Skin of body (tissue), 1 donor: ENCODE measurements at regions not wholly inside any gene's neighbourhood (a gene's known extent, or its start where the extent isn't known, plus 50 kb on each side); places are given as distances from the start of the nearest gene placed in this dataset.
"Not testable (repeated sequence)": the region's sequence is repeated elsewhere in the genome, so short reads cannot be mapped to it uniquely, and the experiment has no call there.

ENCODE experiments used
- DNase-seq: peaks from one replicate; lab custom pipeline; 2025; lab: John Stamatoyannopoulos, UW

DNA sequence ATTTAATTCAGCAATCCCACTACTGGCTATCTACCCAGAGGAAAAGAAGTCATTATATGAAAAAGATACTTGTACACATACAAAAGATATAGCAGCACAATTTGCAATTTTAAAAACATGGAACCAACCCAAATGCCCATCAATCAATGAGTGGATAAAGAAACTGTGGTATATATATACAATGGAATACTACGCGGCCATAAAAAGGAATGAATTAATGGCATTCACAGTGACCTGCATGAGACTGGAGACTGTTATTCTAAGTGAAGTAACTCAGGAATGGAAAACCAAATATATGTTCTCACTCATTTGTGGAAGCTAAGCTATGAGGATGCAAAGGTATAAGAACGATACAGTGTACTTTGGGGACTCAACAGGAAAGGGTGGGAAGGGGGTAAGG, 102.8 kb upstream of the KCNMA1 start:
- not testable (repeated sequence) for DNase-seq

DNA sequence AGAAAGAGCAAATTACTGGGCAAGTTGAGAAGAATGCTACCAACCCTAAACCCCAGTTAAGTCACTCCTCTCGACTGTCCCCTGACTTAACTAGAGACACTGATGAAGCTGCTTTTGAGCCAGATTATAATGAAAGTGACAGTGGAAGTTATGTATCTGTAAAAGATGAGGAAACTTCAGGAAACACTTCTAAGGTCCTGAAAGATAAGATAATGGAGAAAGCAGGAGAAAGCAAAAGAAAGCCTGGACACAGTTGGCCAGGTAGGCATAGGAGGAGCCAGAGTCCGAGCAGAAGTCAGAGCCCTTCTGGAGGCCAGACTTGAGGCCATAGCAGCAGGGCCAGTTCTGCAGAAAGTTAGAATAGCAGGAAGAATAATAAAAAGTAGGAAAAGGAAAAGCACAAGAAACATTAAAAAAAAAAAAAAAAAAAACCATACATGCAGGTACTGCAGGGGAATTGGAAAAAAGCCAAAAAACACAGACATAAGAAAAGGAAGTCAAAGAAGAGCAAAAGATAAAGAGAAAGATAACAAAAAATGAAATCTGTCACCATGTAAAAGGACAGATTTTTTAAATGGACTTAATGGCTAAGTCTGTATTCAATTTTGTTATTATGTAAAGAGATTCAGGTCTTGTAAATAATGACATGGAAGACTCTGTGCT, 101.0 kb upstream of the KCNMA1 start:
- DNase-seq: no peak

DNA sequence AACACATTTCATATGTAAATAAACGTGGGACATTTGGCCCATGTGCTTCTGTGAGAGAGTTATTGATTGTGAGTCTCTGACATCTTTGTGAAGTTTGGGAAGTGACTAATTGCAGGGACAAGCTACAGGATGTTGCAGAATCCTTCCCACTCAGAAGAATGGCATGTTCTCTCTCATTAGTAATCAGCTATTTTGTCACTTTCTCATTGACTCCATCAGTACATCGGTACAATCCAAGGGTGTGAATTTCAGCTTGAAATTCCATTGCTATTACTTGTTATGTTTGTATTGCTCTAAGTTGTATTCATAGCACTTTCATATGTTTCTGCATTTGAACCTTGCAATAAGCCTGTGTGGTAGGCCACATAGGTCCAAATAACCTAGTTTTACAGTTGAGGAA, 100.0 kb upstream of the KCNMA1 start:
- no peak for DNase-seq

DNA sequence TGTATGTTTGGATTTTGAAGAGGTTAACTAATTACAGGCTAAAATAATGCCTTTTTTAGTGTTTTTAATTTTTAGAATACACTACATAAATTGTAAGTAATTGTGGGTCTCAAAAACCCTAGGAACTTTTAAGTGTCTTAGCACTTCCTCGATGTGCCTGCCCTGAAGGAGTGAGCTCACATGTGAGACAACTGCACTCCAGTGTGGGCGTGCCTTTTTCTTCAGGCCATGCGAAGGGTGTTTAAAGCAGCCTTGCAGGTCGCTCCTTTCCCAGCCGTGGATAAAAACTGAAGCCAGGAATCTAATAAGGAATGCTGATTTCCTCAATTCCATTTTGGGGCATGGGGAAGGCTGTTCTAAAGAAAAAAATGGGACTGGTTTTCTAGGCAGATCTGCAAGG, 97.5 kb upstream of the KCNMA1 start:
- DNase-seq: not testable (repeated sequence)

DNA sequence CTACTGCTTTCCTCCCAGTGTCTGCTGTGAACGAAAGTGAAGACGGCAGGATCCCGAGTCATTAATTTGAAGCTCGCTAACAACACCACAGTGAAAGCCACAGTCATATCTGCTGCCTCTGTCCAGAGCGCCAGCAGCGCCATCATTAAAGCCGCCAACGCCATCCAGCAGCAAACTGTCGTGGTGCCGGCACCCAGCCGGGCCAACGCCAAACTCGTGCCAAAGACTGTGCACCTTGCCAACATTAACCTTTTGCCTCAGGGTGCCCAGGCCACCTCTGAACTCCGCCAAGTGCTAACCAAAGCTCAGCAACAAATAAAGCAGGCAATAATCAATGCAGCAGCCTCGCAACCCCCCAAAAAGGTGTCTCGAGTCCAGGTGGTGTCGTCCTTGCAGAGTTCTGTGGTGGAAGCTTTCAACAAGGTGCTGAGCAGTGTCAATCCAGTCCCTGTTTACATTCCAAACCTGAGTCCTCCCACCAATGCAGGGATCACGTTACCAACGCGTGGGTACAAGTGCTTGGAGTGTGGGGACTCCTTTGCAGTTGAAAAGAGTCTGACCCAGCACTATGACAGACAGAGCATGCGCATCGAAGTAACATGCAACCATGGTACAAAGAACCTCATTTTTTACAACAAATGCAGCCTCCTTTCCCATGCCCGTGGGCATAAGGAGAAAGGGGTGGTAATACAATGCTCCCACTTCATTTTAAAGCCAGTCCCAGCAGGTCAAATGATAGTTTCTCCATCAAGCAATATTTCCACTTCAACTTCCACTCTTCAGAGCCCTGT, 94.8 kb upstream of the KCNMA1 start:
- no peak for DNase-seq

DNA sequence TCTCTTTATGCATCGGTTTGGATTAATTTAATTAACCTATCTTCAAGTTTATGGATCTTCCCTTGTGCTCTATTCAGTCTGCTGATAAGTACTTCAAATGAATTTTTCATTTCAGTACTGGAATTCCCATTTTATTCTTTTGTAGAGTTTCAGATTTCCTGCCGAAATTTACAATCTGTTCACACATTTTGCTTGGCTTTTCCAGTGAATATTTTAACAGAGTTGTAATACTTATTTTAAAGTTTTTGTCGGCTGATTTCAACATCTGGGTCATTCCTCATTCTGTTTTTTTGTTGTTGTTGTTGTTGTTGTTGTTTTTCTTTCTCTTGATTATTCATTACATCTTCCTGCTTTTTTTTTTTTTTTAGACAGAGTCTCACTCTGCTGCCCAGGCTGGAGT, 89.9 kb upstream of the KCNMA1 start:
- no peak for DNase-seq

DNA sequence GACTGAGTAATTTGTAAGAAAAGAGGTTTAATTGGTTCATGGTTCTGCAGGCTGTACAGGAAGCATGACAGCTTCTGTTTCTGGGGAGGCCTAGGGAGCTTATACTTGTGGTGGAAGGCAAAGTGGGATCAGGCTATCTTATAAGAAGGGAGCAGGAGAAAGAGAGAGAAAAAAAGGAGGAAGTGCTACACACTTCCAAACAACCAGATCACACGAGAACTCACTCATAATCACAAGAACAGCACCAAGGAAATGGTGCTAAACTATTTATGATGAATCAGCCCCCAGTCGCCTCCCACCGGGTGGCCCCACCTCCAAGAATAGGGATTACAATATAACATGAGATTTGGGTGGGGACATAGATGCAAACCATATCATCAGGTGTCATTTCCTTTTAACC, 89.1 kb upstream of the KCNMA1 start:
- DNase-seq: no peak

DNA sequence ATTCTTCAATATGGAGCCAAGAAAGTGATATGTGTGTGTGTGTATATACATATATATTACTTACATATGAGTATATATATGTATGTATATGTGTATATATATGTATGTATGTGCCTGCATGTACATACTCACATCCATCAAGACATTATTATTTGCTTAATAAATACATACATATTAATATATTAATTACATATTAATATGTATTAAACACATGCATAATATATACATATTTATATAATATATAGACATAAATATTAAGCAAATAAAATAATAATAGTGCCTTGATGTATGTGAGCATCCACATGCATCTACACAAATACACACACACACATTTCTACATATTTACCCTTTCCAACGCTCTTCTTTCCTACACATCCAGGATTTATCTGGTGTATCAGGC, 88.7 kb upstream of the KCNMA1 start:
- DNase-seq: no peak

DNA sequence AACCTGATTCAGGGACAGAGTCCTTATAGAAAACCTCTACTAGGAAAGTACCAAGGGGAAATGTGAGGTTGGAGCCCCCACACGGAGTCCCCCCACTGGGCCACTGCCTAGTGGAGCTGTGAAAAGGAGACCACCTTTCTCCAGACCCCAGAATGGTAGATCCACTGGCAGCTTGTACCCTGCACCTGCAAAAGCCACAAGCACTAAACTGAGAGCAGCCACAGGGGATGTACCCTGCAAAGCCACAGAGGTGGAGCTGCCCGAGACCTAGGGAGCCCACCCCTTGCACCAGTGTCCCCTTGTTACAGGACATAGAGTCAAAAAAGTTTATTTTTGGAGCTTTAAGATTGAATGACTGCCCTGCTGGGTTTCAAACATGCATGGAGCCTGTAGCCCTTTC, 87.2 kb upstream of the KCNMA1 start:
- DNase-seq: no peak

DNA sequence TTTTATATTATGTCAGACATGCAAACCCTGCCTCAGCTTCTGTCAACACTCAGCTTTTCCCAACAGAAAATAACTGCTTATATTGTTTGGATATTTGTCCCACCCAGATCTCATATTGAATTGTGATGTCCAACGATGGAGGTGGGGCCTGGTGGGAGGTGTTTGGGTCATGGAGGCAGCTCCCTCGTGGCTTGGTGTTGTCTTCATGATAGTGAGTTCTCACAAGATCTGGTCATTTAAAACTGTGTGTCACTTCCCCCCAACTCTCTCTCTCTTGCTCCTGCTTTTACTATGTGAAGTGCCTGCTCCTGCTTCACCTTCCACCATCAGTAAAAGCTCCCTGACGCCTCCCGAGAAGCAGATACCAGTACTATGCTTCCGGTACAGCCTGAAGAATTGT, 85.8 kb upstream of the KCNMA1 start:
- no peak for DNase-seq

DNA sequence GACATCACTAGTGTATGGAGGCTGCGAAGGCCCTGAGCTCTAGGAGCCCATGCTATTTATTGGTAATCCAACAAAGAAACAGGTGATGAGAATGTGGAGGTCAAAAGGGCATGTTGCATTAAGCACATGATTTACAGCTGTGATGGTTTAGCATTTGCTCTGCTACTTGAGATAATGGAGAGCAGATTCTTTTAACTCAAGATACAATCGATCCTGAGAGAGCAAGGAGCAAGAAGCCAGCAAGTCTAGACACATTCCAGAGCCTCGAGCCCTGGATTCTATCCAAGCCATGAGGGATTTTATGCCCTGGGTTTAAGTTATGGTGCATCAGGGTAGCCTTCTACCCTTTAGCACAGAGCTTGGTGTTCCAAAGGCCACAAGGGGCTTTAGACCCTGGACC, 85.3 kb upstream of the KCNMA1 start:
- not testable (repeated sequence) for DNase-seq

DNA sequence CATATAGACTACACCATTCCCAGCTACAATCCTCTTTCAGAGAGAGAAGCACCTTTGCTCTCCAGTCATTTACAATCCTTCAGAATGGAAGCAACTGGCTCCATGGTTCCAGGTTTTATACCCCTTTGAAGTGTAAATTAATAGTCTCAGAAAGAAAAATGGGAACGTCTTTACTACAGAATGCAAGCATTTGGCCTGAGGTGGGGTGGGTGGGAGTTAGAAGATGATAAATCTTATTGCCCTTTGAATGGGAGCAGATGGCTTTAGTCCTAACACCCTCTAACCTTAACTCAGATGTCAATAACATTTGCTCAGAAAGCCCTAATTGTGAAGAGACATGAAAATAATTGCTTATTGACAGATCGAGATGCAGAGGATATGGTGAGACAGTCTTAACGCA, 84.2 kb upstream of the KCNMA1 start:
- DNase-seq: no peak

DNA sequence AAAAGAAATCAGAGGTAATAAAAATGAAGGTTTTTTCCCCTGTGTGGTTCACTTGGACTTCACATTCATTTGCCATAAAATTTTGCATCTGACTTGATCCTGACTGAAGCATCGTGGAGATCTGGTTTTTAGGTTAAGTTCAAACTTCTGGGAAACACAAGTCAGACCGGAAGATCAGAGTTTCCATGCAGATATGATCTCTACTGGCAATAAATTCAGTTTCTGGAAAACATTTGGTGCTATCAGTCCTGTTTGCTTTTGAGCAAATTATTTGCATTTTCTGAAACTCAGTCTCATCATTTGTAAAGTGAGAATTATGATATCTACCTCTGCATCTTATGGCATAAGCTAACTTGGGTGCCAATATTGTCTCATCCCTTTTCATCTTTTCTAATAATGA, 81.3 kb upstream of the KCNMA1 start:
- DNase-seq: no peak

DNA sequence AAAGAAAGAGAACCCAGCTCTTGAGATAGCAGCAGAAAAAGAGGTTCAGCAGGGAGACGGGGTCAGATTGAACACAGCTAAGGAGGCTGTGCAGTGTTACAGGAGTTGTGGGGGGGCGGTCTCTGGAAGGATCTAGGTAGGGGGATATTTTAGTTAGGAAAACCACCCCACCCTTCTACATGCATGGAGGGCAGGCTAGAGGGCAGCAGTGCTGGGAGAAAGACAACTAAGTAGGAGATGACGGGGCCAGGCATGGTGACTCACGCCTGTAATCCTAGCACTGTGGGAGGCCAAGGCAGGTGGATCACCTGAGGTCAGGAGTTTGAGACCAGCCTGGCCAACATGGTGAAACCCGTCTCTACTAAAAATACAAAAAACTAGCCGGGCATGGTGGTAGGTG, 80.7 kb upstream of the KCNMA1 start:
- not testable (repeated sequence) for DNase-seq

DNA sequence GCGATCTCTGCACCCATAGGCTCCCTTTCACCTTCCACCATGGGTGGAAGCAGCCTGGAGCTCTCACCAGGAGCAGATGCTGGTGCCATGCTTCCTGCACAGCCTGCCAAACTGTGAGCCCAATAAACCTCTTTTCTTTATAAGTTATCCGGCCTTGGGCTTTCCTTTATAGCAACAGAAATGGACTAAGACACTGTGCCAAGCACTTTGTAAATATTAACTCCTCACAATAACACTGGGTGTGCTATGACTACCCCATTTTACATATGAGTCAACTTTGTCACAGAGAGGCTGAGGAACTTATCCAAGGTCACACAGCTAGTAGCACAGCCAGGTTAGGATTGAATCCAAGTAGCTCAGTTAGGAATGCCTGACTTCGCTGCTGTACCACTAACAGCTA, 79.7 kb upstream of the KCNMA1 start:
- DNase-seq: no peak

DNA sequence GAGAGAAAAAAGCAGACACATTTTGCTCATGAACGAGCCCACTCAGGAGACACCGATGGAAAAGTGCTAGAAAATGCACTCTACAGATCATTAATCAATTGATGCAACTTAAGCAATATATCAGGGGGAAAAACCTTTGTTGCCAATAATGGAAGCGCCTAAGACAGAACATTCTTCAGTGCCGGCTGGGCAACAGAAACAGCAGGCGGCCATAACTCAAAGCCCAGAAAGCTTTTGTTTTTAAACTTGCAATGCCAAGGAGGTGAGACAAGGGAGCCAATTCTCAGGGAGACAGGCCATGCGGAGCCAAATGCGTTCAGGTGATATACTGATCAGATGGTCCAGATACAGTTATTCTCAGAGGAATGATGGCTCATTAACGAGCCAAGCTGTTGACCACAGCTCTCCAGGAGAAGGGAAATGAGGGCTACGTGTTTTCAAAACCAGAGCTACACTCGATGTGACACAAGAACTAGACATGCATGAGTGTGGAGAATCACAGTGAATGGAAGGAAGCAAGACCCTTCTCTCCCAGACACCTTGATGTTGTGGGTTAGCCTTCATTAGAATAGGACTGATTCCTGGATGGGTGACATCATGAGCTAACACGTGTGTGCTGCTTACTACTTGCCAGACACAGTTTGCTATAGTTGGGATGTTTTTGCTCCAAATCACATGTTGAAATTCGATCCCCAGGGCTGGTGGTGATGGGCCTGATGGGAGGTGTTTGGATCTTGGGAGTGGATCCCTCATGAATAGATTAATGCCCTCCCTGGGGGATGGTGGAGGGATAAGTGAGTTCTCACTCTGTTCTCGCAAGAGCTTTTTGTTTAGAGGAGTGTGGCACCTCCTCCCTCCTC, 79.1 kb upstream of the KCNMA1 start:
- DNase-seq: peak; percentile 32

DNA sequence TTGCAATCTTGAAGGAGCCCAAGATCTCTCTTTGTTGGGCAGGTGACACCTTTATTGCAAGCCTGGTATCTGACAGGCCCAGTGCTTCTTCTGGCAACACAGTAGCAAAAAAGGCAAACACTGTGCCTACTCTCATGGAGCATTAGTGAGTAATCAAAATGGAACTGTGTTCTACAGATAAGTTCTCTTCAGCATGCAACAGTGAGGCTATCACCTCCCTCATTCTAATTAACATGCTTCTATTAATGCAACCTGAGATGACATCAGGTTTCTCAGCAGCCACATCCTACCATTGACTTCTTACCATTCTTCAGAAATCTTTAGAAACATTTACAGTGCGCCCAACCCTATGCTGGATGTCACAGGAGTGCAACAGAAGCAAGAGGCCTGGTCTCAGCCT, 77.9 kb upstream of the KCNMA1 start:
- no peak for DNase-seq

DNA sequence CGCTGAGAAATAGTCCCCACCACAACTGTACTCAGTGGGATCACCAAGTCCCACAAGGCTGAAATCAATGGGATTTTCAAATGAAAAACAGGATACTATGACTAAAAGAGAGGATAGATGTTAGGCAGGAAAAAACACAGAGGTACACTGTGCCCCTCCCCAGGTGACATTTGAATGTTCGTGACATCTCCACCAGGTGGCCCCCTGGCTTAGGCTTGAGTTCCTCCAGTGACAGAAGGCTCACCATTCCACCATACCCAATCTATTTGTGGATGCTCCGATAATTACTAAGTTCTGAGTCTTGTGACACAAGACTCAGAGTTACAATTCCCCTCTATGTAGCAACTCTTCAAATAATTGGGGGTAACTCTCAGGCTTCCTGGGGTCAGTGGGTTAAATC, 77.5 kb upstream of the KCNMA1 start:
- DNase-seq: no peak

DNA sequence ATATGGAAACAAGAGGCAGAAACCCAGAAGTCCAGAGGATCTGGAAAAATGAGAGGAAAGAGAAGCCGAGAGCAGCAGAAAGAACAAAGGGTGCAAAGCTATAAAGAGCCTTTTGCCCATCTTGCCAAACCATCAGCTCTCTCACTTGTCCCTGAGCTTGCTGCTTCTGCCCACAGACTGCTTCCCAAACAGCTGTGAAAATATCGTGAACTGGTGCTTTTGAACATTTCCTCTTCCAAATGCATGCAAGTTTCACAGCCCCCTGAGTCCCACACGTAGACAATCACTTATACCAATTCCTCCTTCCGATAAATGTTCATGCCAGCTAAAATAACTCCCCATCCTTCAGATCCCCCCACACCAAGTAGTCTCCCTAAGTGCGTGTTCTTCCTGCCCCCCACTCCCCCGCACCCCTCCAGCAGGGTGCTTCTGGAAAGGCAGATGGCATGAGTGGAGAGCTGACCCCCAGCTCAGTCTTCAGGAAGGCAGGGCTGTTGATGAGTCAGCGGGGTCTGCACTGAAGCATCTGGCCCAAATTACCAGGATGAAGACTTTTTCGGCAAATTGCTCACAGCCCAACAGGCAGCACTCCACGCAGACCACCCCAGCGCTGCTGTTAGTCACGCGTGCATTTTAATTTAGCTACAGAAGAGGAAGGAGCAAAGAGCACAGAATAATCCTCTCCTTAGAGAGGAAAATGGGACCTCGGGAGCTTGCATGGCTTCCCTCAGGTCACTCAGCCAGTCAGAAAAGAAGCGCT, 76.1 kb upstream of the KCNMA1 start:
- peak; percentile 41 for DNase-seq

DNA sequence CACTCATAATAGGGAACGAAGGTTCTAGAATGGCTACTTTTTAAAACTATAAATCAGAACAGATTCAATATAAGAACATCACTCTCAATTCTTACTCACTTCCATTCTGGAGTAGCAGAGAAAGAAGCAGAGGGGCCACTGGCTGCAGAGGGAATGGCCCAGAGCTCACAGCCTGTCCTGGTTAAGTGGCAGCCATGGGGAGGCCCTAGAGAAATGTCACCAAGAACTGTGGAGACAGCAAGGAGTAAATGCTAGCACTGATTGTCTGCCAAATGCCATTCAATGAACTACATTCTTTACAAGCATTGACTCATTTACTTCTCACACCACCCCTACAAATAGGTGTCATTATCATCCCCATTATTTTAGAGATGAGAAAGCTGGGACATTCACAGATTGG, 74.6 kb upstream of the KCNMA1 start:
- DNase-seq: no peak

DNA sequence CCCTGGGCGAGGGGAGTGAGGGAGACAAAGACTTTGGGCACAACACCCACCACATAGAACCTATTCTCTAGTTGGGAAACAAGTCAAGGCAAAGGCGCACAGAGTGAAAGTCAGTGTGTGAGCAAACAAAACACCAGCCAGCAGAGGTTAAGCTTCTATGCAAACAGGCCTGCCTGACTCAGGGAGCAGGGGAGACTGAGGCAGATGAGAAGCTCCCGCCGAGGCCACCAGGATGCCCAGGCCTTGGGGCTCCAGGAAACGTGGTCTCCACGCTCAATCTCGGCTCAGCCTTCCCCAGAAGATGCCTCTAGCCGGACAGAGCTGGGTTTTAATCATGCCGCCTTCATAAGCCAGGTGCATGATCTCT, 74.1 kb upstream of the KCNMA1 start:
- DNase-seq: no peak
